Endothelial cell of umbilical vein (primary cell): ENCODE measurements at regions not wholly inside any gene's neighbourhood (a gene's known extent, or its start where the extent isn't known, plus 50 kb on each side); places are given as distances from the start of the nearest gene placed in this dataset.

Experiments used
- BruUV-seq: library from RNA; stranded (reverse); fragments of 400-500 nt; replicated peaks from 2 replicates; lab custom pipeline; 2021; lab: Mats Ljungman, UMichigan
- CTCF ChIA-PET: fragments of 300-600, 350-600 bp; sonication (Branson Sonifier 250); formaldehyde crosslinking; loops from one replicate; lab custom pipeline; 2021; ENCODE audit warnings: antibody characterized with exemption, inconsistent platforms; lab: Charles Lee
- POLR2A ChIA-PET: fragments of 300-600, 350-600 bp; sonication (Branson Sonifier 250); formaldehyde crosslinking; loops from one replicate; lab custom pipeline; 2021; ENCODE audit warnings: antibody characterized with exemption, inconsistent platforms; lab: Charles Lee
- DNase-seq: peaks from one replicate; pipeline ENCODE4 v3.0.0-alpha.2; 2011; ENCODE audit warnings: low read depth, low spot score
- FAIRE-seq: peaks from 2 replicates; lab custom pipeline; 2011; peaks lifted over from hg19 to GRCh38; lab: Jason Lieb, UNC
- H2AFZ ChIP-seq: 2 replicates; pipeline ENCODE4 v1.6.0; 2012; ENCODE audit warnings: low read depth, low read length, control low read depth, inconsistent platforms
- H3K27ac ChIP-seq: 2 replicates; pipeline ENCODE4 v1.5.1; 2011; ENCODE audit warnings: low read depth, mild to moderate bottlenecking, control low read depth, low read length, moderate library complexity; ENCODE audit not compliant: insufficient read depth
- H3K27me3 ChIP-seq, 2 experiments: 2 replicates each; pipeline versions ENCODE4 v1.6.0 to v1.6.1; 2011; ENCODE audit warnings: low read length in 2 of 2, mixed read lengths in 1 of 2; ENCODE audit not compliant: control insufficient read depth in 2 of 2, insufficient read depth in 2 of 2
- H3K36me3 ChIP-seq, 2 experiments: 2 replicates in 1 of 2; 3 replicates in 1 of 2; pipeline ENCODE4 v1.5.1; 2011; ENCODE audit warnings: low read length in 2 of 2, mild to moderate bottlenecking in 1 of 2, moderate library complexity in 1 of 2; ENCODE audit not compliant: control insufficient read depth in 2 of 2, insufficient read depth in 2 of 2; ENCODE audit errors: extremely low read depth in 1 of 2
- H3K4me1 ChIP-seq: 3 replicates; pipeline ENCODE4 v1.5.1; 2011; ENCODE audit warnings: mild to moderate bottlenecking, low read length; ENCODE audit not compliant: control insufficient read depth, insufficient read depth; ENCODE audit errors: extremely low read depth
- H3K4me2 ChIP-seq: 2 replicates; pipeline ENCODE4 v1.6.1; 2011; ENCODE audit warnings: low read length, control low read depth, mixed read lengths; ENCODE audit not compliant: insufficient read depth
- H3K4me3 ChIP-seq, 3 experiments: fragments of 200-600 bp in 1 of 3; sonication (generic), shearing (Covaris generic) in 1 of 3; replicated peaks in 1 of 3; 2 replicates each; pipeline ENCODE4 v1.5.1; 2011 to 2016; ENCODE audit warnings: control low read depth in 3 of 3, low read length in 3 of 3, mild to moderate bottlenecking in 2 of 3, inconsistent platforms in 1 of 3, low read depth in 1 of 3, moderate library complexity in 1 of 3; ENCODE audit not compliant: insufficient read depth in 1 of 3
- H3K79me2 ChIP-seq: 2 replicates; pipeline ENCODE4 v1.6.0; 2012; ENCODE audit warnings: low read length, inconsistent platforms; ENCODE audit not compliant: control insufficient read depth, insufficient read depth
- H3K9ac ChIP-seq: replicated peaks from 2 replicates; pipeline ENCODE3; 2011; ENCODE audit warnings: low read length, control low read depth; ENCODE audit not compliant: insufficient read depth; ENCODE audit errors: extremely low read depth
- H3K9me1 ChIP-seq: replicated peaks from 3 replicates; pipeline ENCODE4 v1.6.0; 2011; ENCODE audit warnings: mild to moderate bottlenecking, low read length; ENCODE audit not compliant: control insufficient read depth, insufficient read depth; ENCODE audit errors: extremely low read depth
- H3K9me3 ChIP-seq: replicated peaks from 2 replicates; pipeline ENCODE4 v1.5.1; 2012; ENCODE audit warnings: low read length, inconsistent platforms; ENCODE audit not compliant: control insufficient read depth, insufficient read depth
- H4K20me1 ChIP-seq: replicated peaks from 2 replicates; pipeline ENCODE3; 2011; ENCODE audit warnings: mild to moderate bottlenecking, low read length; ENCODE audit not compliant: control insufficient read depth, insufficient read depth; ENCODE audit errors: extremely low read depth
- CTCF ChIP-seq, 2 donors: IDR thresholded peaks; 1 replicate in 1 of 2; 2 replicates in 1 of 2; pipeline ENCODE4 v1.5.1; 2011; ENCODE audit warnings: low read length in 2 of 2, mild to moderate bottlenecking in 2 of 2, moderate library complexity in 2 of 2, control low read depth in 1 of 2, inconsistent platforms in 1 of 2, low read depth in 1 of 2; ENCODE audit not compliant: insufficient read depth in 1 of 2; ENCODE audit errors: extremely low read depth in 1 of 2
- EZH2 ChIP-seq: IDR thresholded peaks from 2 replicates; pipeline ENCODE4 v1.6.1; 2012; ENCODE audit warnings: borderline replicate concordance, low read depth, mild to moderate bottlenecking, moderate library complexity, low read length, inconsistent platforms; ENCODE audit not compliant: severe bottlenecking
- FOS ChIP-seq: IDR thresholded peaks from 2 replicates; pipeline ENCODE4 v1.6.1; 2011; ENCODE audit warnings: mild to moderate bottlenecking, low read length, moderate library complexity, borderline replicate concordance; ENCODE audit not compliant: insufficient read depth
- GATA2 ChIP-seq: IDR thresholded peaks from 2 replicates; pipeline ENCODE4 v1.7.0; 2011; ENCODE audit warnings: low read depth, mild to moderate bottlenecking, moderate library complexity, mixed read lengths, low read length; ENCODE audit not compliant: insufficient read length, insufficient read depth
- JUN ChIP-seq: IDR thresholded peaks from 2 replicates; pipeline ENCODE4 v1.6.1; 2011; ENCODE audit warnings: borderline replicate concordance, low read depth; ENCODE audit not compliant: insufficient read length, insufficient read depth
- MAX ChIP-seq: IDR thresholded peaks from 2 replicates; pipeline ENCODE4 v1.6.1; 2011; ENCODE audit not compliant: insufficient read depth, insufficient read length
- MYC ChIP-seq: IDR thresholded peaks from one replicate; pipeline ENCODE4 v1.6.1; 2011; ENCODE audit warnings: mild to moderate bottlenecking, low read depth, low read length
- POLR2A ChIP-seq: IDR thresholded peaks from 2 replicates; pipeline ENCODE4 v1.6.1; 2012; ENCODE audit warnings: low read depth, mild to moderate bottlenecking, control low read depth, low read length
- POLR2AphosphoS5 ChIP-seq: IDR thresholded peaks from 2 replicates; pipeline ENCODE4 v1.6.1; 2012; ENCODE audit warnings: low read depth, mild to moderate bottlenecking, control low read depth, low read length, moderate library complexity; ENCODE audit not compliant: insufficient read depth
- dilution Hi-C: fragments of 300-500 bp; cut with MboI; formaldehyde crosslinking; loops from one replicate; pipeline ENCODE4 v1.15.0; 2019; ENCODE audit warnings: low sequenced_read_pairs; ENCODE audit not compliant: extremely low pct_ligation_motif_present
- intact Hi-C: fragments of 100-400 bp; cut with micrococcal nuclease; formaldehyde crosslinking; loops from one replicate; pipeline ENCODE4 v1.10.0; 2022

DNA sequence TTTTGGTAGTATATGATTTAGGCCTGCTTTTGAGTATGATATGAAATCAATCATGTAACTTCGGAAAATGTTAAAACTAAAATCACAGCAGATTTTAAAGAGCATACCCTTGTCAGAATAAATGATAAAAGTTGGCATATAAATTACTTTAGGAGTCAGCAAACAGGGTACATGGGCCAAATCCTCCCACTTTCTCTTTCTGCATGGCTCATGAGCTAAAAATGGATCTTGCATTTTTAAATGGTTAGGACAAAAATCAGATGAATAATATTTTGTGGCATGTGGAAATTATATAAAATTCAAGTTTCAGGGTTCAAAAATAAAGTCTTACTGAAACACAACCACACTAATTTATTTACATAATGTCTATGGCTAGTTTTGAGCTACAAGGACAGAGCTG lies 214.9 kb downstream of the GASK1B start:
- H3K9ac ChIP-seq, result no peak overlapping the region
- intact Hi-C loops (no loop called here), dilution Hi-C loops (no loop called here)
- H3K9me1 ChIP-seq, result no peaks in the 10 kb centered on the region
- H3K79me2 ChIP-seq, result no peaks in the 10 kb centered on the region
- H4K20me1 ChIP-seq, result no peaks in the 10 kb centered on the region
- H3K36me3 ChIP-seq, result no peaks in the 10 kb centered on the region
- no TSS peak for BruUV-seq
- no peaks in the 10 kb centered on the region for H3K9me3 ChIP-seq
- H2AFZ ChIP-seq, result no peak overlapping the region
- ChIA-PET CTCF (interaction anchor here (1.6 kb wide), 1 partner anchor 21 kb away, joined by 3 read pairs; no protein-coding TSS in a partner anchor), POLR2A (no interaction called here)
- no peak overlapping the region for H3K4me3 ChIP-seq
- no peak for FAIRE-seq
- no peak overlapping the region for H3K27ac ChIP-seq
- H3K4me1 ChIP-seq, result no peaks in the 10 kb centered on the region
- no peak overlapping the region for H3K4me2 ChIP-seq
- no peak for TF ChIP-seq JUN
- no peak for DNase-seq
- no peaks in the 10 kb centered on the region for H3K27me3 ChIP-seq

- POLR2A ChIA-PET, result no interaction called here
- no peaks in the 10 kb centered on the region for H3K27me3 ChIP-seq
- dilution Hi-C loops (no loop called here), intact Hi-C loops (loop anchor here (10.0 kb wide), 1 partner anchor 547 kb away; no protein-coding TSS in a partner anchor)
- no peaks in the 10 kb centered on the region for H3K9me3 ChIP-seq
- H3K9me1 ChIP-seq, result no peaks in the 10 kb centered on the region
- no peak for TF ChIP-seq CTCF (IDR thresholded peaks at IDR 0.05; ENCODE audit: extremely low read depth in 1 of 2, insufficient read depth in 1 of 2, low read depth in 1 of 2, low read length in 2 of 2)
- TF ChIP-seq FOS, result no peak
- TF ChIP-seq POLR2A, result no peak
- no peak for TF ChIP-seq MYC
- TF ChIP-seq EZH2, result no peak
- TF ChIP-seq GATA2, result no peak
- no peak for TF ChIP-seq POLR2AphosphoS5
- no peak for TF ChIP-seq JUN
- no peak for TF ChIP-seq MAX
- H4K20me1 ChIP-seq, result no peaks in the 10 kb centered on the region
- no peak overlapping the region for H3K4me3 ChIP-seq
- no peaks in the 10 kb centered on the region for H3K79me2 ChIP-seq
- no peak overlapping the region for H3K9ac ChIP-seq
- no peak for FAIRE-seq
- no peak overlapping the region for H2AFZ ChIP-seq
- H3K27ac ChIP-seq, result no peak overlapping the region
- no peaks in the 10 kb centered on the region for H3K36me3 ChIP-seq
- H3K4me2 ChIP-seq, result no peak overlapping the region
- CTCF ChIA-PET, result no interaction called here
- no peak for DNase-seq
- BruUV-seq, result no TSS peak
- H3K4me1 ChIP-seq, result no peaks in the 10 kb centered on the region
Measured at GRCh38 chr4:157942017-157942416, 230.8 kb downstream of the GASK1B start.
